Mucosa of stomach (tissue), 1 donor: ENCODE measurements at regions not wholly inside any gene's neighbourhood (a gene's known extent, or its start where the extent isn't known, plus 50 kb on each side); places are given as distances from the start of the nearest gene placed in this dataset.

Source experiments
- H3K27me3 ChIP-seq: one replicate; pipeline ENCODE4 v1.7.0; 2013; ENCODE audit warnings: mild to moderate bottlenecking, low read length; ENCODE audit not compliant: control insufficient read depth, insufficient read depth
- H3K36me3 ChIP-seq: one replicate; pipeline ENCODE4 v1.7.0; 2013; ENCODE audit warnings: low read length; ENCODE audit not compliant: control insufficient read depth, insufficient read depth
- H3K4me1 ChIP-seq: one replicate; pipeline ENCODE4 v1.7.0; 2013; ENCODE audit warnings: mild to moderate bottlenecking, low read length; ENCODE audit not compliant: control insufficient read depth, insufficient read depth
- H3K4me3 ChIP-seq: one replicate; pipeline ENCODE4 v1.7.0; 2013; ENCODE audit warnings: low read length
- H3K9ac ChIP-seq: one replicate; pipeline ENCODE4 v1.7.0; 2013; ENCODE audit warnings: mild to moderate bottlenecking, low read length, moderate library complexity
- H3K9me3 ChIP-seq: one replicate; pipeline ENCODE4 v1.7.0; 2013; ENCODE audit warnings: mild to moderate bottlenecking, low read length, moderate library complexity; ENCODE audit not compliant: control insufficient read depth
- donor health status: Pancreatic carcinoma.

GRCh38 chr20:50346374-50347283 lies 156.0 kb downstream of the CEBPB start:
- Histone ChIP-seq H3K9me3 (no peaks in the 10 kb centered on the region), H3K36me3 (no peaks in the 10 kb centered on the region), H3K4me1 (peaks cover 18% of the 10 kb centered on the region), H3K4me3 (no peak overlapping the region), H3K9ac (no peak overlapping the region), H3K27me3 (no peaks in the 10 kb centered on the region)

- H3K4me1 ChIP-seq: peaks cover 18% of the 10 kb centered on the region
- H3K27me3 ChIP-seq: no peaks in the 10 kb centered on the region
- no peaks in the 10 kb centered on the region for H3K36me3 ChIP-seq
- H3K9me3 ChIP-seq: no peaks in the 10 kb centered on the region
- no peak overlapping the region for H3K9ac ChIP-seq
- no peak overlapping the region for H3K4me3 ChIP-seq
Measured at GRCh38 chr20:50347284-50348063, 156.8 kb downstream of the CEBPB start.

- Histone ChIP-seq H3K4me1 (peaks cover 22% of the 10 kb centered on the region), H3K4me3 (no peak overlapping the region), H3K27me3 (no peaks in the 10 kb centered on the region), H3K9ac (no peak overlapping the region), H3K9me3 (no peaks in the 10 kb centered on the region), H3K36me3 (no peaks in the 10 kb centered on the region)
Measured at GRCh38 chr20:50348096-50348495, 157.5 kb downstream of the CEBPB start.

- Histone ChIP-seq H3K36me3 (no peaks in the 10 kb centered on the region), H3K4me1 (peaks cover 21% of the 10 kb centered on the region), H3K9me3 (no peaks in the 10 kb centered on the region), H3K9ac (no peak overlapping the region), H3K27me3 (no peaks in the 10 kb centered on the region), H3K4me3 (no peak overlapping the region)
Measured at GRCh38 chr20:50350510-50351249, 159.5 kb upstream of the PTPN1 start.

GRCh38 chr20:50351541-50351940 lies 158.6 kb upstream of the PTPN1 start:
- H3K4me1 ChIP-seq: peaks cover 14% of the 10 kb centered on the region
- no peaks in the 10 kb centered on the region for H3K36me3 ChIP-seq
- no peaks in the 10 kb centered on the region for H3K9me3 ChIP-seq
- H3K9ac ChIP-seq: no peak overlapping the region
- no peak overlapping the region for H3K4me3 ChIP-seq
- no peaks in the 10 kb centered on the region for H3K27me3 ChIP-seq

GRCh38 chr20:50353289-50353961 lies 156.8 kb upstream of the PTPN1 start:
- H3K9ac ChIP-seq: no peak overlapping the region
- no peaks in the 10 kb centered on the region for H3K9me3 ChIP-seq
- no peaks in the 10 kb centered on the region for H3K36me3 ChIP-seq
- no peaks in the 10 kb centered on the region for H3K27me3 ChIP-seq
- no peak overlapping the region for H3K4me3 ChIP-seq
- H3K4me1 ChIP-seq: peaks cover 10% of the 10 kb centered on the region

- peaks cover 16% of the 10 kb centered on the region for H3K4me1 ChIP-seq
- no peaks in the 10 kb centered on the region for H3K9me3 ChIP-seq
- H3K9ac ChIP-seq: no peak overlapping the region
- H3K4me3 ChIP-seq: no peak overlapping the region
- H3K36me3 ChIP-seq: no peaks in the 10 kb centered on the region
- no peaks in the 10 kb centered on the region for H3K27me3 ChIP-seq
Measured at GRCh38 chr20:50354721-50355589, 155.2 kb upstream of the PTPN1 start.

- Histone ChIP-seq H3K27me3 (no peaks in the 10 kb centered on the region), H3K9me3 (no peaks in the 10 kb centered on the region), H3K4me3 (no peak overlapping the region), H3K9ac (no peak overlapping the region), H3K36me3 (no peaks in the 10 kb centered on the region), H3K4me1 (peaks cover 22% of the 10 kb centered on the region)
Measured at GRCh38 chr20:50355590-50356524, 154.3 kb upstream of the PTPN1 start.

GRCh38 chr20:50356525-50356885 lies 153.7 kb upstream of the PTPN1 start:
- peaks cover 22% of the 10 kb centered on the region for H3K4me1 ChIP-seq
- H3K27me3 ChIP-seq: no peaks in the 10 kb centered on the region
- no peak overlapping the region for H3K9ac ChIP-seq
- no peak overlapping the region for H3K4me3 ChIP-seq
- H3K9me3 ChIP-seq: no peaks in the 10 kb centered on the region
- H3K36me3 ChIP-seq: no peaks in the 10 kb centered on the region

- Histone ChIP-seq H3K27me3 (no peaks in the 10 kb centered on the region), H3K4me1 (peaks cover 22% of the 10 kb centered on the region), H3K4me3 (no peak overlapping the region), H3K36me3 (no peaks in the 10 kb centered on the region), H3K9ac (no peak overlapping the region), H3K9me3 (no peaks in the 10 kb centered on the region)
Measured at GRCh38 chr20:50356962-50357782, 153.0 kb upstream of the PTPN1 start.
